NB4 (cell line): ENCODE measurements at regions not wholly inside any gene's neighbourhood (a gene's known extent, or its start where the extent isn't known, plus 50 kb on each side); places are given as distances from the start of the nearest gene placed in this dataset.

ENCODE experiments used
- MYC ChIP-seq: IDR thresholded peaks from 2 replicates; pipeline ENCODE4 v1.6.1; 2011; ENCODE audit warnings: low read depth, low read length
- POLR2A ChIP-seq: IDR thresholded peaks from 2 replicates; pipeline ENCODE4 v1.6.1; 2011; ENCODE audit warnings: mild to moderate bottlenecking; ENCODE audit not compliant: insufficient read length; ENCODE audit errors: extremely low read depth
- TF ChIP-seq, protein P1 (sequence below): IDR thresholded peaks from one replicate; pipeline ENCODE4 v1.5.1; 2012; ENCODE audit warnings: low read depth, low read length
- TF ChIP-seq, protein P2 (sequence below): IDR thresholded peaks from 2 replicates; pipeline ENCODE4 v1.6.1; 2011; ENCODE audit warnings: low read depth, low read length

GRCh38 chr14:41404126-41404525 is 202.6 kb upstream of the LRFN5 start:
- TF ChIP-seq, protein P1, sequence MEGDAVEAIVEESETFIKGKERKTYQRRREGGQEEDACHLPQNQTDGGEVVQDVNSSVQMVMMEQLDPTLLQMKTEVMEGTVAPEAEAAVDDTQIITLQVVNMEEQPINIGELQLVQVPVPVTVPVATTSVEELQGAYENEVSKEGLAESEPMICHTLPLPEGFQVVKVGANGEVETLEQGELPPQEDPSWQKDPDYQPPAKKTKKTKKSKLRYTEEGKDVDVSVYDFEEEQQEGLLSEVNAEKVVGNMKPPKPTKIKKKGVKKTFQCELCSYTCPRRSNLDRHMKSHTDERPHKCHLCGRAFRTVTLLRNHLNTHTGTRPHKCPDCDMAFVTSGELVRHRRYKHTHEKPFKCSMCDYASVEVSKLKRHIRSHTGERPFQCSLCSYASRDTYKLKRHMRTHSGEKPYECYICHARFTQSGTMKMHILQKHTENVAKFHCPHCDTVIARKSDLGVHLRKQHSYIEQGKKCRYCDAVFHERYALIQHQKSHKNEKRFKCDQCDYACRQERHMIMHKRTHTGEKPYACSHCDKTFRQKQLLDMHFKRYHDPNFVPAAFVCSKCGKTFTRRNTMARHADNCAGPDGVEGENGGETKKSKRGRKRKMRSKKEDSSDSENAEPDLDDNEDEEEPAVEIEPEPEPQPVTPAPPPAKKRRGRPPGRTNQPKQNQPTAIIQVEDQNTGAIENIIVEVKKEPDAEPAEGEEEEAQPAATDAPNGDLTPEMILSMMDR: no peak
- TF ChIP-seq POLR2A: no peak
- TF ChIP-seq, protein P2, sequence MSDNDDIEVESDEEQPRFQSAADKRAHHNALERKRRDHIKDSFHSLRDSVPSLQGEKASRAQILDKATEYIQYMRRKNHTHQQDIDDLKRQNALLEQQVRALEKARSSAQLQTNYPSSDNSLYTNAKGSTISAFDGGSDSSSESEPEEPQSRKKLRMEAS: no peak
- no peak for TF ChIP-seq MYC
